Activated CD8-positive, alpha-beta memory T cell treated with anti-CD3 and anti-CD28 coated beads, Interleukin-2, amount 10 ng/mL, durations not matched to agents 7 days and 5 days (primary cell): ENCODE measurements at regions not wholly inside any gene's neighbourhood (a gene's known extent, or its start where the extent isn't known, plus 50 kb on each side); places are given as distances from the start of the nearest gene placed in this dataset.
"Not testable (repeated sequence)": the region's sequence is repeated elsewhere in the genome, so short reads cannot be mapped to it uniquely, and the experiment has no call there.

Source experiments
- ATAC-seq: fragments of 150-1000 bp; cut with Tn5 transposase; one replicate; pipeline ENCODE4 v1.10.0; 2021; ENCODE audit warnings: moderate library complexity
- CTCF ChIA-PET: fragments of 350-600 bp; sonication (Branson Sonifier 250); formaldehyde crosslinking; loops from one replicate; lab custom pipeline; 2021; ENCODE audit warnings: antibody characterized with exemption; lab: Charles Lee
- DNase-seq: peaks from one replicate; pipeline ENCODE4 v3.0.0-alpha.2; 2020
- H3K27ac Mint-ChIP-seq: one replicate; pipeline ENCODE4 v1.8.0; 2021; ENCODE audit warnings: mild to moderate bottlenecking, mixed read lengths
- H3K27me3 Mint-ChIP-seq: one replicate; pipeline ENCODE4 v1.8.0; 2021; ENCODE audit warnings: mixed read lengths
- H3K36me3 Mint-ChIP-seq: one replicate; pipeline ENCODE4 v1.8.0; 2021; ENCODE audit warnings: mild to moderate bottlenecking, mixed read lengths
- H3K4me1 Mint-ChIP-seq: one replicate; pipeline ENCODE4 v1.8.0; 2021; ENCODE audit warnings: mixed read lengths
- H3K4me3 Mint-ChIP-seq: one replicate; pipeline ENCODE4 v1.8.0; 2021; ENCODE audit warnings: mild to moderate bottlenecking, moderate library complexity, mixed read lengths
- H3K9me3 Mint-ChIP-seq: one replicate; pipeline ENCODE4 v1.8.0; 2022; ENCODE audit warnings: low read depth, mixed read lengths

DNA sequence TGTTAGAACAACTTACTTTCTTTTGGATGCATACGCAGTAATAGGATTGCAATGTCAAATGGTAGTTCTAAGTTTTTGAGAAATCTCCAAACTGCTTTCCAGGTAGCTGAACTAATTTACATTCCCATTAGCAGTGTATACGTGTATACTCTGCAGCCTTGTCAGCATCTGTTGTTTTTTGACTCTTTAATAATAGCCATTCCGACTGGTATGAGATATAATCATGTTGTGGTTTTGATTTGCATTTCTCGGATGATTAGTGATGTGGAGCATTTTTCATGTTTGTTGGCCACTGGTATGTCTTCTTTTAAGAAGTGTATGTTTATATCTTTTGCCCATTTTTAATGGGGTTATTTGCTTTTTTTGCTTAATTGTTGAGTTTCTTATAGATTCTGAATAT, 76.9 kb upstream of the HNRNPA1L2 start:
- H3K9me3 Mint-ChIP-seq, CTCF ChIA-PET: not testable (repeated sequence)

DNA sequence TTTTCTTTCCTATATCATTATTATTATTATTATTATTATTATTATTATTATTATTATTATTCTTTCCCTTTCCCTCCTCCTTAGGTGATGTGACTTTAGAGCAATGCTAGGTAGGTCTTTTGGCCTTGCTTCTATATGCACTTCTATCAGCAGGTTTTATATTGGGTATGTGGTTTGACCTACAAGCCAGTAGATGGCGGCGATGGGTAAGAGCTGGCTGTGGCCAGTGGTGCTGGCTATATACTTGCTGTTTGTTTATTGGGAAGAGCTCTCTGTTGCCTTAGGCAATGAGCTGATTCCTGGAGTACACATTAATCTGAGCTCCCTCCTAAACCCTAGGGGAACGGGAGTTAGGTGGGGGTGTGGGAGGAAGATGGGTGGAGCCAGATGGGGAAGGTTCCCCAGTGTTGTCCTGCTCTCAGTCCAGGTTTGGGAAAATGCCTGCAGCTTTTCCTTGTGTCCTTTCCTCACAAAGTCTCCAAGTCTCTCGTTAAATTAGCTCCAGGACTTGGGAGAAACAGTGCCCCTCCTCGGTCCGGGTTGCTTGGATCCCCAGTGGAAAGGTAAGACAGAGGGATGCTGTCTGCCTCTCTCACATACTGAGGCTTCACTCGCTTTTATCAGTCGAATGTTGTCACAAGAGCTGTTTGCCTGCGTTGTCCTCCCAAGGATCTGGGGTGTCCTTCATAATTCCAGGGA, 72.2 kb upstream of the HNRNPA1L2 start:
- not testable (repeated sequence) for H3K27ac Mint-ChIP-seq, H3K4me3 Mint-ChIP-seq

More for the DNA sequence above, 76.9 kb upstream of the HNRNPA1L2 start:
- not testable (repeated sequence) for H3K27me3 Mint-ChIP-seq, H3K27ac Mint-ChIP-seq, ATAC-seq, H3K4me3 Mint-ChIP-seq, H3K36me3 Mint-ChIP-seq, H3K4me1 Mint-ChIP-seq, DNase-seq

DNA sequence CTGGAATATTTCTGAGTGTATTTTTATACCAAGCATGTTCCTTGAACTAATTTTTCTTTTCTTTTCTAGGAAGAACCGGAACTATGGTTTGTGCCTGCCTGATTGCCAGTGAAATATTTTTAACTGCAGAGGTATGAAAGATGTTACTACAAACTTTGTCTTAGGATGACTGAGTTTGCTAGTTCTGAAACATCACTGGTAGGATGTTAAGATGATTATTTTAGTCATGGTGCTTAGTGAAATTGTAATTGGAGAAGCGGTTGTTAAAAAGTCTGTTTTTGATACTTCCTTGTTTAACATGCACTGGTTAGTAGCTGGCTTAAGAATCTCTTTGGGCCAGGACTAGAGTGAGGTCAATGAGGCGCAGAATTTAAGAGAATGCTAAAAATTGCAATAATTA, 71.1 kb upstream of the HNRNPA1L2 start:
- not testable (repeated sequence) for DNase-seq

More for the DNA sequence above, 72.2 kb upstream of the HNRNPA1L2 start:
- DNase-seq (peak; percentile 43), ATAC-seq (peak; percentile 75)
- H3K4me1 Mint-ChIP-seq, H3K27me3 Mint-ChIP-seq, H3K9me3 Mint-ChIP-seq, H3K36me3 Mint-ChIP-seq, CTCF ChIA-PET: not testable (repeated sequence)

DNA sequence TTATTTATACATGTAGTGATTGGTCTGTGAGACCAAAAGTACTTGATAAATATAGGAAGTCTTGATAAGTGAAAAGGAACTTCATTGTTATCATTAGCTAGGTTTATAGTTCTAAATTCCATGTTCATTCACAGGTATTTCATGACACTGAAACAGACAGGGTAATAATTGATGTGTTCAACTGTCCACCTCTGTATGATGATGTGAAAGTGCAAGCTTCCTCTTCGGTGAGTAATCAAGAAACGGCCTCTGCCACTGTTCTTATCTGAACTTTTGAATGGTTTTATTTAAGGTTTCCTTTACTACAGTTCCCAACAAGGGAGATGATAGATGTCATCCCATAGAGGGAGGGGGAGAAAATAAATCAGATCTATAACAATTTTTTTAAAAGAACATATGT, 59.3 kb upstream of the HNRNPA1L2 start:
- H3K9me3 Mint-ChIP-seq, H3K36me3 Mint-ChIP-seq, H3K27ac Mint-ChIP-seq, H3K4me1 Mint-ChIP-seq, CTCF ChIA-PET, ATAC-seq, H3K4me3 Mint-ChIP-seq, DNase-seq: not testable (repeated sequence)
- peaks cover 13% of the 10 kb centered on the region for H3K27me3 Mint-ChIP-seq

More for the DNA sequence above, 71.1 kb upstream of the HNRNPA1L2 start:
- H3K27ac Mint-ChIP-seq, H3K9me3 Mint-ChIP-seq, CTCF ChIA-PET, H3K36me3 Mint-ChIP-seq, ATAC-seq, H3K4me1 Mint-ChIP-seq, H3K4me3 Mint-ChIP-seq, H3K27me3 Mint-ChIP-seq: not testable (repeated sequence)
